ENCODE measurements at regions not wholly inside any gene's neighbourhood (a gene's known extent, or its start where the extent isn't known, plus 50 kb on each side); places are given as distances from the start of the nearest gene placed in this dataset.

DNA sequence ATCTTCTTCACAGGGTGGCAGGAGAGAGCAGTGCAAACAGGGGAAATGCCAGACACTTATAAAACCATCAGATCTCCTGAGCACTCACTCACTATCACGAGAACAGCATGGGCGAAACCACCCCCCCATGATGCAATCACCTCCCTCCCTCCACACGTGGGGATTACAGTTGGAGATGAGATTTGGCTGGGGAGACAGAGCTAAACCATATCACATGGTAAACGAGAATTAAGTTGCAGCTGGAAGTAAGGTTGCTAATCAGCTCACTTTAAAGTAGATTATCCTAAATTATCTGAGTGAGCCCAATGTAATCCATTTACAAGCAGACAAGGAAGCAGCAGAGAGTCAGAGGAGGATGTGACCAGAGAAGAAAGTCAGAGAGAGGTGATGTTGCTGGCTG is 102.2 kb upstream of the IPO5 start:
- H3K4me3 ChIP-seq, result no peak overlapping the region
- no peak overlapping the region for H3K27ac ChIP-seq
- TF ChIP-seq, protein P1, sequence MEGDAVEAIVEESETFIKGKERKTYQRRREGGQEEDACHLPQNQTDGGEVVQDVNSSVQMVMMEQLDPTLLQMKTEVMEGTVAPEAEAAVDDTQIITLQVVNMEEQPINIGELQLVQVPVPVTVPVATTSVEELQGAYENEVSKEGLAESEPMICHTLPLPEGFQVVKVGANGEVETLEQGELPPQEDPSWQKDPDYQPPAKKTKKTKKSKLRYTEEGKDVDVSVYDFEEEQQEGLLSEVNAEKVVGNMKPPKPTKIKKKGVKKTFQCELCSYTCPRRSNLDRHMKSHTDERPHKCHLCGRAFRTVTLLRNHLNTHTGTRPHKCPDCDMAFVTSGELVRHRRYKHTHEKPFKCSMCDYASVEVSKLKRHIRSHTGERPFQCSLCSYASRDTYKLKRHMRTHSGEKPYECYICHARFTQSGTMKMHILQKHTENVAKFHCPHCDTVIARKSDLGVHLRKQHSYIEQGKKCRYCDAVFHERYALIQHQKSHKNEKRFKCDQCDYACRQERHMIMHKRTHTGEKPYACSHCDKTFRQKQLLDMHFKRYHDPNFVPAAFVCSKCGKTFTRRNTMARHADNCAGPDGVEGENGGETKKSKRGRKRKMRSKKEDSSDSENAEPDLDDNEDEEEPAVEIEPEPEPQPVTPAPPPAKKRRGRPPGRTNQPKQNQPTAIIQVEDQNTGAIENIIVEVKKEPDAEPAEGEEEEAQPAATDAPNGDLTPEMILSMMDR (IDR thresholded peaks at IDR 0.05), result no peak
- no peak for DNase-seq (ENCODE audit: low spot score)

GRCh38 chr13:97852181-97852874 is 101.1 kb upstream of the IPO5 start:
- TF ChIP-seq, protein P1 (IDR thresholded peaks at IDR 0.05), result no peak
- DNase-seq (ENCODE audit: low spot score), result no peak

DNA sequence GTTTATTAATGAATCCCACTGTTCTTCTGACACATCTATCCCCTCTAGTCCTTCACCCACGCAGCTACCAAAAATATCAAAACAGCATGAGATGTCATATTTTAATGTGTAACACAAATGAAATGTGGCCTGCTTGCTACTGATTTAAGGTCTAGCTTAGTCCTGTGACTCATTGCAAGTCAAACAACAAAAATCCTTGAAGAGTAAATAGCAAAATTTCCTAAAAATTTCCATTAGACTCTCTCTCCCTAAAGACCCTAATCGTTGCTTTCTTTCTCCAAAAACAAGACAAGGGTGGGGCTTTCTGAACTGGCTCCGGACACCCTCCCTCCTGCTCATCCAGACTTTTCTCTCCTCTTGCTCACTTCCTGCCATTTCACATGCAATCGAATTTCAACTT is 99.9 kb upstream of the IPO5 start:
- TF ChIP-seq, protein P1 (IDR thresholded peaks at IDR 0.05), result no peak
- DNase-seq (ENCODE audit: low spot score), result no peak
- no peak overlapping the region for H3K27ac ChIP-seq
- H3K4me3 ChIP-seq, result no peak overlapping the region

More at GRCh38 chr13:97852181-97852874, 101.1 kb upstream of the IPO5 start:
- no peak overlapping the region for H3K27ac ChIP-seq
- no peak overlapping the region for H3K4me3 ChIP-seq

DNA sequence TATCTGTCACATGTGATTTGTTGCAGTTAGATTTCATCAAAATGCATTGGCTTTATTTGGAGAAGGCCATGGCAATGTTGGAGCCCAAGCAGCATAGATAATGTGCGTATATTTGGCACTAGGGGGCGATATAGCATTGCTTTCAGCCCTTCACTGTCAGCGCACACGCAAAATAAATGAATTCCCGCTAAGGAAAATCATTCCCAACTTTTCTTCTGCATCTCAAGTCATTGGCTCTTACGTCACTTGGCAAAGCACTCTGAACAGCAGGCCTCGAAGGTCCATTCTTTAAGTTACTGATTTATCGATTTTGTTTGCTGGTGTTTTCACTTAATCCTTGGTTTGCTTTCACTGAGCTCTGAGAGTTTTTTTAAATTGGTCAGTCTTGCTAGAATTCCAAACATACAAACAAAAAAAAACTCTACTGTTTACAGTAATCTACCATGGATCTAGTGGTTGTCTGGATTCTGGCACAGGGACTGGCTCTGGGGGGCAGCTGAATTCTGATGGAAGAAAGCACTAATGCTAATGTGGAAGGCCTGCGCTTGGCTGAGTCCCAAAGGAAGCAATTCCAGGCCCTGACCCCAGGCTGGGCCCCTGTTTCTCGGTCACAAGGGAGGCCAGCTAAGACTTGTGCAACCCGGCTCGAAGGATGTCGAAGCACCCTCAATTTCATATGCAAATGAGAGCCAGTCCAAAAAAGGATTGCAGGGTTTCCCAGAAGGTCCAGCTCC is 97.7 kb upstream of the IPO5 start:
- no peak overlapping the region for H3K4me3 ChIP-seq
- TF ChIP-seq, protein P1 (IDR thresholded peaks at IDR 0.05), result peak; percentile 65
- H3K27ac ChIP-seq, result no peak overlapping the region
- DNase-seq (ENCODE audit: low spot score), result no peak

GRCh38 chr13:97856304-97856675 is 97.2 kb upstream of the IPO5 start:
- Histone ChIP-seq H3K27ac (no peak overlapping the region), H3K4me3 (no peak overlapping the region)
- DNase-seq (ENCODE audit: low spot score), result no peak
- TF ChIP-seq, protein P1 (IDR thresholded peaks at IDR 0.05), result no peak

DNA sequence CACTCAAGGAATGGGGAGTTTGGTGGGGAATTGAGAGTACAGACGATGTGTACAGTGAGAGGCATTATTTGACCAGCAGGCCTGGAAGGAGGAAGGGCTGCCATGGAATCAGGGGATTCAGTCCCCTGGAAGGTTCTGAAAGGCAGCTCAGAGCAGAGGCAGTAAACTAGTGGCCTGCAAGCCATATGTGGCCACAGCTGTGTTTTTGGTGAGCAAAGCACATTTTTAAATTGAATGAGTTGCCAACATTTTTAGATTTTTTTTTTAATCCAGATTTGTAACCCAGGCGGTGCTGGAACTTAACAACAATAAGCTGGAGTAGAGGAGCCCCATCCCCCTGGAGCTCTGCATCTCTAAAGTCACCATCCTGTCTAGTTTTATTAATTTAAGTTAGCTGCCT is 95.3 kb upstream of the IPO5 start:
- no peak overlapping the region for H3K27ac ChIP-seq
- H3K4me3 ChIP-seq, result no peak overlapping the region
- no peak for DNase-seq (ENCODE audit: low spot score)
- TF ChIP-seq, protein P1 (IDR thresholded peaks at IDR 0.05), result no peak

DNA sequence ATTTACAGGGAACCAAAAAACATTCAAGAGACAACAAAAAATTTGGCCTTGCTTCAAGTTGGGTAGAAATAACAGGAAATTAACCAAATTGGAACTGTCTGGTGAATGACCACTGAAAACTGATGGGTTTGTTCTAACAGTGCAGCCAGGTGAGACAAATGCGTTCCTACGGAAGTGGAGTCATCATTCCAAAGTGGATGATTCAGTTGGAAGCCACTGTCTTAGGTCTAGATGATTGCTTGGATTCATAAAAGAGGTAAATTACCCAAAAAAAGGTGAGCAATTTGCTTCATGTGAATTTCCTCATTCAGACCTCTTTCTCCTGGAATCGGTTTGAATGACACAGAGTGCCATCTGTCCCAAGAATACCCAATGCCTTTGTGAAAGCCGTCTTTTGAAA is 87.1 kb upstream of the IPO5 start:
- H3K4me3 ChIP-seq, result no peak overlapping the region
- DNase-seq (ENCODE audit: low spot score), result no peak
- TF ChIP-seq, protein P1 (IDR thresholded peaks at IDR 0.05), result no peak
- H3K27ac ChIP-seq, result no peak overlapping the region
